Activated naive CD4-positive, alpha-beta T cell treated with anti-CD3 and anti-CD28 coated beads for 36 hours (primary cell): ENCODE measurements at regions not wholly inside any gene's neighbourhood (a gene's known extent, or its start where the extent isn't known, plus 50 kb on each side); places are given as distances from the start of the nearest gene placed in this dataset.

Experiments
- CTCF ChIA-PET: fragments of 350-600 bp; sonication (Branson Sonifier 250); formaldehyde crosslinking; loops from one replicate; lab custom pipeline; 2021; ENCODE audit warnings: antibody characterized with exemption; lab: Charles Lee
- DNase-seq: peaks from one replicate; pipeline ENCODE4 v3.0.0-alpha.2; 2020
- H3K27ac Mint-ChIP-seq: one replicate; pipeline ENCODE4 v1.8.0; 2021; ENCODE audit warnings: mild to moderate bottlenecking, mixed read lengths
- H3K27me3 Mint-ChIP-seq: one replicate; pipeline ENCODE4 v1.8.0; 2021; ENCODE audit warnings: low read depth, mixed read lengths
- H3K36me3 Mint-ChIP-seq: one replicate; pipeline ENCODE4 v1.8.0; 2021; ENCODE audit warnings: low read depth, mixed read lengths
- H3K4me1 Mint-ChIP-seq: one replicate; pipeline ENCODE4 v1.8.0; 2021; ENCODE audit warnings: low read depth, mixed read lengths
- H3K4me3 Mint-ChIP-seq: one replicate; pipeline ENCODE4 v1.8.0; 2021; ENCODE audit warnings: mild to moderate bottlenecking, moderate library complexity, mixed read lengths
- H3K9me3 Mint-ChIP-seq: one replicate; pipeline ENCODE4 v1.8.0; 2021; ENCODE audit warnings: mixed read lengths
- intact Hi-C: fragments of 100-400 bp; cut with micrococcal nuclease; formaldehyde crosslinking; loops from one replicate; pipeline ENCODE4 v1.15.1; 2023

DNA sequence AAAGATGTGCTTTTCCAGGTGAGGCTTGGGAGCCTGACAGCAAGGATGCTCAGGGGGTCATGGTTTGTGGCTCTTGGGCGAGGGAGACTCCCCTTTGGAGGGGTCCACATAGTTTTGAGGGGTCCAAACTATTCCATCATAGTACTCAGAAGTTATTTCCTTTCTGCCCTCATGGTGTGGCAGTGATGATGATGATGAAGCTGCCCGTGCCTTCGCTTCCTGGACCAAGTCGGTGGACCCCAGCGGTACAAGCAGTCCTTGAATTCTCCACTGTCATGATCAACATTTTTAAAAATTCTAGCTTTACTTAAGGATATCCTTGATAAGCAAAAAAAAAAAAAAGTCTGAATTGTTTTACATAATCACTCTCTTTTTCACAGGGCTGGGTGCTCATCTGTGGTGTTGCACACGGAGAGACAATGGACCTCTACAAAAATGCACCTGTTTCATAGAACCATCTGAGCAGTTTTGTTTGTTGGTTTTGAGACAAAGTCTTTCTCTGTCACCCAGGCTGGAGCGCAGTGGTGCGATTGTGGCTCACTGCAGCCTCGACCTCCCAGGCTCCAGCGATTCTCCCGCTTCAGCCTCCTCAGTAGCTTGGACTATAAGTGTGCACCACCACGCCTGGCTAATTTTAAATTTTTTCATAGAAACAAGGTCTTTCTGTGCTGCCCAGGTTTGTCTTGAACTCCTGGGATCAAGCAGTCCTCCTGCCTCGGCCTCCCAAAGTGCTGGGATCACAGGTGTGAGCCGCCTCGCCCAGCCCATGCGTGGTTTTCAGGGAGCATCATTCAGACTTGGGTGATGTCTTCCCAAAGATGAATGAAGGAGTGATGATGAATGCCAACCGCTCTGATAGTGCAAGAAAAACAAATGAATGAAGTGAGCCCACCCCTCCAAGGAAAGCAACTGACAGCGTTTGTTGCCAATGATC is 271.4 kb upstream of the HDAC4 start:
- no peak for DNase-seq
- CTCF ChIA-PET: no interaction called here
- Mint-ChIP-seq H3K4me3 (no peak overlapping the region), H3K27me3 (no peaks in the 10 kb centered on the region), H3K27ac (no peak overlapping the region), H3K9me3 (no peaks in the 10 kb centered on the region), H3K36me3 (no peaks in the 10 kb centered on the region), H3K4me1 (no peaks in the 10 kb centered on the region)
- intact Hi-C loops: no loop called here

DNA sequence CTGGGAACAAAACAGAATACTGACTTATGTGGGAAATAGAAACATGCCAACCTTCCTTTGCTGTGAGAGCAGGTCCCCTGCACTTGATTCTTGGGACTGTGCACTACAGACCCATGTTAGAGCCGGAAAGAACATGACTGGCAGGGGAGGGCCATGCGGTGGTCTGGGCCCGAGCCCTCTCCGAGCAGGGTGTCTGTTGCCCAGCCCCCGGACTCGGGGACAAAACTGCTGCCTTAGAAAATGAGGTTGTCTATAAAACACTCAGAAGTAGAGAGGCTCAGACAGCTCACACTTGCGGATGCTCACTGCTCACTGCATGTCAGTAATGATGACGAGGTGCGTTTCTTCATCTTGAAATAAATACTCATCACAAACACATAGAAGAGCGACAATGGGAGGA is 270.7 kb upstream of the HDAC4 start:
- CTCF ChIA-PET: no interaction called here
- Mint-ChIP-seq H3K36me3 (no peaks in the 10 kb centered on the region), H3K9me3 (no peaks in the 10 kb centered on the region), H3K4me3 (no peak overlapping the region), H3K27ac (no peak overlapping the region), H3K4me1 (no peaks in the 10 kb centered on the region), H3K27me3 (no peaks in the 10 kb centered on the region)
- intact Hi-C loops: no loop called here
- no peak for DNase-seq

DNA sequence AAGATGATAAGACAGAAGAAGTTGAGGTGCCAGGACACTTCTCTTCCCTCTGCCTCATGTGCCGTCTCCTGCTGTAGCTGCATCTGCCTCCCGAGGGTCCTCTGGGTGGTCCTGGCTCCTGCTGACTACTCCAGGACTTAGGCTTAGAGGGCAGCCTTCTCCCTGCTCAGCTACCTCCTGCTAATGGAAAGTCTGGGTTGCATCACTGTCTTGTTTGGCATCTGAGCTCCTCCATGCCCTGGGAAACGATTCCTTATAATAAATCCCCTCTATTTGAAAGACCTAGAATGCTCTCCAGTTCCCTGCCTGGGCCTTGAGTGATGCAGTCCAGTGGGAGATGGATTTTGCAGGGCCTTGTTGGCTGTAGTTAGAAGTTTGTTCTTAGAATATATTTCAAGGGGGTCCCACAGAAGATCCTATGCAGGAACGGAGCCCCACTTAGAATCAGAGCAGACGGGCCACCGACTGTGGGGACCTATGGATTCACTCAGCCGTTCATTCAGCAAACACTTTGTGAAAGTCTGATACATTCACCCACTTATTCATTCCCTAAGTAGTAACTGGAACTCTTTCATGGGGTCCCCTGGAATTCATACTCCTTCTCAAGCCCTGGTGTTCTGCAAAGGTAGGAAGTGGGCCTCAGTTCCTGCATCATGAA is 269.8 kb upstream of the HDAC4 start:
- H3K36me3 Mint-ChIP-seq: no peaks in the 10 kb centered on the region
- no peaks in the 10 kb centered on the region for H3K27me3 Mint-ChIP-seq
- no peak overlapping the region for H3K27ac Mint-ChIP-seq
- H3K4me1 Mint-ChIP-seq: no peaks in the 10 kb centered on the region
- intact Hi-C loops: no loop called here
- H3K9me3 Mint-ChIP-seq: no peaks in the 10 kb centered on the region
- no peak for DNase-seq
- no peak overlapping the region for H3K4me3 Mint-ChIP-seq
- CTCF ChIA-PET: no interaction called here

DNA sequence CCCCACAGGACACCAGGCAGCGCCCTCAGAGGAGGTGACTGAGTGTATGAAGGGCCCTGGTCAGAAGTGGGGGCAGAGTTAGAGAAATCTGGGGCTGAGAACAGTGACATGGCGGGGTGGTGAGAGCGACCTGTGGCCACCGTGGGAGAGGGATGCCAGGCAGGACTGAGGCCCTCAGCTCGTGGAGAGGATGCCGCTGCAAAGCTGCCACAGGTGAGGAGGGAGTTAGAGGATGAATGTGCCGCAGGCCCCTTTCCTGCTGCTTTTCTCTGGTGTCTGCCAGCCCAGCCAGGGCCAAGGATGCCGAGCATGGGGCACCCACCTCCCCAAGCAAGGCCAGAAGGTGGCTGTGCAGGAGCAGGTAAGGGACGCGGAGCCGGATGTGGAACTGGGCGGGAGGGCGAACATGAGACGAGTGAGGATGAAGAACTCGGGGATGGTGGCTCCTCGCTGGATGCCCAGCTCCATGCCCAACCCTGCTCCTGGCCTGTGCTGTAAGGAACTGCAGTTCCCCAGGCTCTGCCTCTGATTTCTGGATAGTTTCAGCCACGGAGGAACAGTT is 269.2 kb upstream of the HDAC4 start:
- DNase-seq: no peak
- no peaks in the 10 kb centered on the region for H3K4me1 Mint-ChIP-seq
- no peaks in the 10 kb centered on the region for H3K9me3 Mint-ChIP-seq
- intact Hi-C loops: no loop called here
- no peak overlapping the region for H3K4me3 Mint-ChIP-seq
- no peaks in the 10 kb centered on the region for H3K36me3 Mint-ChIP-seq
- no peaks in the 10 kb centered on the region for H3K27me3 Mint-ChIP-seq
- no peak overlapping the region for H3K27ac Mint-ChIP-seq
- CTCF ChIA-PET: no interaction called here

DNA sequence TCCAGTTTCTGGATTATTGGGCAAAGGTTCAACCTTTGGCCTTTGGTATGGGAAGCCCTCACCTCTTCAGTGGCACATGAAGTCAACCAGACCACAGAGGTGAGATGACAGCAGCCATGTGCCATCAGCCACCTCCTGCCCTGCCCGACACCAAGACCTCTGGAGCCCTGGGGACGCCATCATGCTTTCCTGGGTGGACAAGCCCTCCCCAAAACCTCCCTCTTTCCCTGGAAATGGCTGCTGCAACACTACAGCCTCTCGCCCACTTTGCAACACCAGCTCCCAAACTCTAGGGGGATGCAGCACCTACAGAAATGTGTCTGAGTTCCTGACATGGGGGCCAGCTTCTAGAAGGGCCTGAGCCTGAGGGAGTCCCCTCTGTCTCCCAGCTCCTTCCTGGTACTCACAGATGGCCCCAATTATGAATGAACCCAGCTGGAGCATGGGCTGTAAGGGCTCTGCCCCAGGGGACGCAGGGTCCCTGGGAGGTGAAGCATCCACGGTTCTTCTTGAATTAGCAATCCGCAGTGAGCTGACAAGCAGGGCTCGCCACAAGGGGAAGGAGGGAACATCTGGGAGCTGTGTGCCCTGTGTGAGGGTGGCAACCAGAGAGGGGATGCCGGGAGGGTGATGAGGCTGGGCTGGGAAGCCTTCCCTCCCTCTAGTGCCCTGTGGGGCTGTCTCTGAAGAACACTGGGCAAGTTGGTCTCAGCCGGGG is 268.5 kb upstream of the HDAC4 start:
- no peaks in the 10 kb centered on the region for H3K4me1 Mint-ChIP-seq
- intact Hi-C loops: no loop called here
- no peak overlapping the region for H3K4me3 Mint-ChIP-seq
- CTCF ChIA-PET: no interaction called here
- no peaks in the 10 kb centered on the region for H3K27me3 Mint-ChIP-seq
- H3K27ac Mint-ChIP-seq: no peak overlapping the region
- no peaks in the 10 kb centered on the region for H3K36me3 Mint-ChIP-seq
- H3K9me3 Mint-ChIP-seq: no peaks in the 10 kb centered on the region
- no peak for DNase-seq

DNA sequence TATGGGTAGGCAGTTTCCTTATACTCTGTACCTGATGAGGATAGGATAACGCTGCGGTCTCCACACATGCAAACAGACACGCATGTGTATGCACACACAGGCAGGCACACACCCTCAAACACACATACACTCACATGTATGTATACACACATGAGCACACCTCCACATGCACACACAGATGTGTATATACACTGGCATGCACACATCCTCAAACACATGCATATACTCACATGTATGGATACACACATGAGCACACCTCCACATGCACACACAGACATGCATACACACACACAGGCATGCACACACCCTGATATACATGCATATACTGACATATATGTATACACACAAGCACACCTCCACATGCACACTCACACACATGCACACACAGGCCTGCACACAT is 267.8 kb upstream of the HDAC4 start:
- intact Hi-C loops: no loop called here
- H3K9me3 Mint-ChIP-seq: no peaks in the 10 kb centered on the region
- H3K4me1 Mint-ChIP-seq: no peaks in the 10 kb centered on the region
- DNase-seq: no peak
- CTCF ChIA-PET: no interaction called here
- no peak overlapping the region for H3K27ac Mint-ChIP-seq
- H3K27me3 Mint-ChIP-seq: no peaks in the 10 kb centered on the region
- no peaks in the 10 kb centered on the region for H3K36me3 Mint-ChIP-seq
- H3K4me3 Mint-ChIP-seq: no peak overlapping the region

DNA sequence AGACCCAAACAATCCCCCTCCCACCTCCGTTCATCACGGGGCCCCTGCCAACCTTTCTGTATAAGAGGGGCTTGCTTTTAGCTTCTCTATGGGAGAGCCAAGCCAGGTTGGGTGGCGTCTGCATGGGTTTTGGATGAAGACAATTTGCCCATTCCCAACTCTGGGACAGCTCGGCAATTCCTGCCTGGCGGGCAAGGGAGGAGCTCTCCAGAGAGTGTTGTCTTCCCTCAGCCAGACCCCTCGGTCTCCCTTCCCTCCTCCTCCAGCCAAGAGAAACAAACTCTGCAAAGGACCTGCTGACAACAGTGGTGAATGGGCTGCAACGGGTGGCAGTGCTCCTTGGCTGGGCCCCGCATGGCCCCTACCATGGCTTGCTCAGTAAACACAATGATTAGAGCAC is 267.2 kb upstream of the HDAC4 start:
- Mint-ChIP-seq H3K27me3 (peaks cover under 1% of the 10 kb centered on the region), H3K4me3 (no peak overlapping the region), H3K27ac (no peak overlapping the region), H3K9me3 (no peaks in the 10 kb centered on the region), H3K4me1 (no peaks in the 10 kb centered on the region), H3K36me3 (no peaks in the 10 kb centered on the region)
- no peak for DNase-seq
- intact Hi-C loops: no loop called here
- CTCF ChIA-PET: no interaction called here

DNA sequence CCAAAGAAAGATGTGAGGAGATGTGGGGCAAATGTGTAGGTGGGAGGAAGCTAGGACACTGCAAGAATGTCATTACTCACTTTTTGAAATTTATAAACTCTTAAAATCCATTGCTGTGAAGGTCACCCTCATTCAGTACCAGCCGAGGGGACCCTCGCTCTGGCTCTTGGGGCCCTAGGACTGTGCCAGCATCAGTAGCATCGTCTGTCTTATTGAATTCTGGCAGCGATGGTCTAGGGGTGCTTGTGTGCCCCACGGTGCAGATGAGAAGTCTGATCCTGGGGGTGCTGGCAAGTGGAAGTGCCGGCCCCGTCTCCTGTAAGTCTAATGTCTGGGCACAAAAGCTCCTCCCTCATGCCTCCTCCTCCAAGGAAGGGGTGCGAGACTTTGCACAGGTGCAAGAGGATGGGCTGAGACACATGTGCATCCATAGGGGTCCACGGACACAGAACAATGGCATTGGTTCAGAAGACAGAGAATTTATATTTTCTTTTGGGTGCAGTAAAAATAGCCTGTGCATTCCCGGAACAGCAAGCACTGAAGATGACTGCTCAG is 266.7 kb upstream of the HDAC4 start:
- Mint-ChIP-seq H3K9me3 (no peaks in the 10 kb centered on the region), H3K36me3 (no peaks in the 10 kb centered on the region), H3K27ac (no peak overlapping the region), H3K27me3 (peaks cover 5% of the 10 kb centered on the region), H3K4me1 (no peaks in the 10 kb centered on the region), H3K4me3 (no peak overlapping the region)
- no peak for DNase-seq
- CTCF ChIA-PET: no interaction called here
- intact Hi-C loops: no loop called here

DNA sequence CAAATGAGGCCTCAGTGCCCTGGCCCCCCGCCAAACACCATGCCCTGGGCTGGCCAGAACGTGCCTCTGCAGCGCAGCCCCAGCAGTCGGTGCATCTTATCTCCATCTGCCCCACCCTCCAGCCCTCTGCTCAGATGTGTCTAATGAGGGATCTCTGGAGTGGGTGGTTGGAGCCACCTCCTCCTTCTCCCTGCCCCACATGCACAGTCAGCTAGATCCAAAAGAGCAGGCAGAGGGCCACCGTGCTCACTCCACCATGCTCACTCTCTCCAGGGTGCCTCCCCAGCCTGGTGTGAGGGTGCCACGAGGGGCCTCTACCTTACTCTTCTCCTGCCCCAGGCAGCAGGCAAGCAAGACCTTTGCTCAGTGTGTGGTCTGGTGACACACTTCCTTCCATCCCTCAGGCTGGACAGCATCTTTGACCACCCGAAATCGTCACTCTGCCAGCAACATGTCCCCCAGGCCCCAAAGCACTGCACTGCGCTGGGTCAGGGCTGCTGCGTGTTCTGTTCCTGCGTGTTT is 266.1 kb upstream of the HDAC4 start:
- Mint-ChIP-seq H3K4me1 (no peaks in the 10 kb centered on the region), H3K27ac (no peak overlapping the region), H3K9me3 (no peaks in the 10 kb centered on the region), H3K27me3 (peaks cover 7% of the 10 kb centered on the region), H3K4me3 (no peak overlapping the region), H3K36me3 (no peaks in the 10 kb centered on the region)
- CTCF ChIA-PET: no interaction called here
- no peak for DNase-seq
- intact Hi-C loops: no loop called here

DNA sequence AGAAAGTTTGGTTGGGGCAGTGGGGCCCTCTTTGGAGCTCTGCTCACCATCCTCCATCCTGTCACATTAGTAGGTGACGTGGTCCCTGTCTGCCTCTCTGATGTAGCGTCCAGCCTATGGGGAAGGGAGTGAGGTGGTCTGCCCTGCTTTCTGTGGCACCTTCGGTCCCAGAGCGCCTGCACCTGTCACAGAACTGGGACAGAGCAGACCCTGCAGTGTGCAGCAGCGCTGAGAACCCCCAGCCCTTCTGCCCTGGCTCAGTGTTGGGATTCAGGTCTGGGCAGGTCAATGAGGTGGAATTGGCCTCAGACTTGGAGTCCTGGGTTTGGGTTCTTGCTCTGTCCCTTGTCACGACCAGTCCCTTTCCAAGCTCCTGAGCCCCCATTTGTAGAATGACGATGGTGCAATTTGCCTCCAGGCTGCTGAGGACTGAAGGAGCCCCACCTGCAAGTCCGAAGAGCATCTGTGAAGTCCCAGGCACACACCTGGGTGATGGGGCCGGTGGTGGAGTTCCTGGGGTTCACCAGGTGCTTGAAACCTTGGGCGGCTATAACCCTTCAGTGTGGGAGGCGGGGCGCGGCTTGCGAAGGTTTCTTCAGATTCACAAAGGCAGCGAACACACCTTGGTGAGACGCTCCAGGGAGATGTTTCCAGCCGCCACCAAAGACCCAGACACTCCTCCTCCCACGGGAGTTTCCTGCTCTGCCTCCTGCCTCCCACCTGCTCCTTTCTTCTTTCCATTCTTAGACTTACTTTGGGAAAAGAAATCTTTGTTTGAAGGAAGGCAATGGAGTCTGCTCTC is 265.4 kb upstream of the HDAC4 start:
- no peak for DNase-seq
- Mint-ChIP-seq H3K27ac (no peak overlapping the region), H3K9me3 (no peaks in the 10 kb centered on the region), H3K4me1 (no peaks in the 10 kb centered on the region), H3K27me3 (peaks cover 12% of the 10 kb centered on the region), H3K36me3 (no peaks in the 10 kb centered on the region), H3K4me3 (no peak overlapping the region)
- CTCF ChIA-PET: no interaction called here
- intact Hi-C loops: no loop called here

DNA sequence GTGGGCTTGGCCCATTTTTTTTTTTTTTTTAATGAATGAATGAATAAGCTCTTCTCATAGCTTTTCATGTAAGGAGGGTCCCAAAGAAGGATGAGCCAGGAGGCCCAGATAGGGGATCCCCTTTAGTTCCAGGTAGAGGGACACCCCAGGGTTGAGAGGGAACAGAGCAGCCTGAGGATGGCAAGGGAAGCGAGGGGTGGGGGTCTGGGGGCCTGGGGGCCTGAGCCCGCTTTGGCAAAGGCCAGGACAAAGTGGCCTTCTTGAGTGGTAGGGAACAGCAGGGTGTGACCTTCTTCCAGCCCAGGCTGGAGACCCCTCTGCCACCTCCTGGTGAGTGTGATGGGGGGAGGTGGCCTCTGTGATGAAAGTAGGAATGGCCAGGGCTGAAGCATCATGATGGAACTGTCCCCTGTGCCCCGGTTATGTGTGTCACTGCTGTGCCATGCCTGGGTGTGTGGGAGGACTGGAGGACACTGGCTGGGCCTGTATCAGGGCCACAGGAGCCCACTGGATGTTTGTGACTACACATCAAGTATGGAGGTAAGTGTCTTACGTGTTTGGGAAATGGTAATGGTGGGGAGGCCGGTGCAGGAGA is 263.5 kb upstream of the HDAC4 start:
- no peaks in the 10 kb centered on the region for H3K4me1 Mint-ChIP-seq
- intact Hi-C loops: no loop called here
- H3K36me3 Mint-ChIP-seq: no peaks in the 10 kb centered on the region
- CTCF ChIA-PET: no interaction called here
- peaks cover 20% of the 10 kb centered on the region for H3K27me3 Mint-ChIP-seq
- H3K27ac Mint-ChIP-seq: no peak overlapping the region
- DNase-seq: no peak
- H3K9me3 Mint-ChIP-seq: no peaks in the 10 kb centered on the region
- H3K4me3 Mint-ChIP-seq: no peak overlapping the region
